IPS-NIHi7 (cell line): ENCODE measurements at regions not wholly inside any gene's neighbourhood (a gene's known extent, or its start where the extent isn't known, plus 50 kb on each side); places are given as distances from the start of the nearest gene placed in this dataset.
"Not testable (repeated sequence)": the region's sequence is repeated elsewhere in the genome, so short reads cannot be mapped to it uniquely, and the experiment has no call there.

Source experiments
- DNase-seq: peaks from one replicate; pipeline ENCODE4 v3.0.0; 2012; ENCODE audit warnings: mixed read lengths; ENCODE audit errors: extremely low spot score

DNA sequence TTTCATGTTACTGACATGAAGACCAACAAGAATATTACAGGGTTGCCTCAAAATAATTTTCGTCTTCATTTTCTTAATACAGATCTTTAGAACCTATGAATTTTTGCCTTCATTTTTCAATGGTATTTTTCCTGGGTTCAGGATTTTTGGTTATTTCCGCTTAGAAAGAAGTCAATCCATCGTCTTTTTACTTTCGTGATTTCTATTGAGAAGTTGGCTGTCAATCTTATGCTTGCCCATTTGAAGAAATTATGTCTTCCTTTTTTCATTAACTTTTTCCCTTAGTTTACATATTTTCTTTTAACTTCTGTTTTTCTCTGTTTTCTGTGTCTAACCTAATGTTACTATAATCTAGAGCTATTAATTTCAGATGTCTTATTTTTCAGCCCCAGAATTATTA lies 868.9 kb upstream of the SLC10A2 start:
- no peak for DNase-seq

- no peak for DNase-seq
Measured at GRCh38 chr13:103931885-103932284, 865.7 kb upstream of the SLC10A2 start.

GRCh38 chr13:103931331-103931845 lies 865.2 kb upstream of the SLC10A2 start:
- DNase-seq = no peak

DNA sequence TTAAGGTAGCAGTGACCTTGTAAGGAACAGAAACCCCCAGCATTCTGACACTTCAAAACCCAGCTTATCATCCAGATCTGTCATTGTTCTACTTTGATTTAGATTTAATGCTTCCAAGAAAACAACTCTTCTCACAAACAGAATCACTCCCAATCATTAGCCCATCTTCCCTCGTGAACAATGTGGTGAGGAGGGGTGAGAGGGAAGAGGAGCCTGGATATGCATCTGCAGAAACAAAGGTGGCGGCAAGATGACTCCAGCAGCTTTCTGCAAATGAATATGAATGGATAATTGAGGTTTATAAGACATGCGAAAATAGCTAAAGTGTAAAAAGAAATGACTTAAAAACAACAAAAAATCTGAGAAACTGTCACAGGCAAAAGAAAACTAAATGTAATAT lies 859.9 kb upstream of the SLC10A2 start:
- no peak for DNase-seq

DNA sequence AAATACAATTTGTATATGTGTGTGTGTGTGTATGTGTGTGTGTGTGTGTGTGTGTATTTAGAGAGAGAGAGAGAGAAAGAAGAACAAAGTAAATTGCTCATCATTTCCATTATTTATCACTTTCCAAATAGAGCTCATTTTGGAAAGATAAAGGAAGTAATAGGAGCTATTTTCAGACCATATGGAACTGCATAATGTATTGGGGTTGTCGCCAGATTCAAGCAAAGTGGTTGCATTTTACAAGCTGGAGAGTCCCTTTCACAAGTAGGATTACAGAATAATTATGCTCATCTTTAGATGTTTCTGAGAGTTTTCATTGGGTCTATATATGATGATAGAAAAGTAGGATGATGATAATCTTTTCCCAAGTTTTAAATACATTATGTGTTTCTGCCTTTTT lies 842.7 kb upstream of the SLC10A2 start:
- no peak for DNase-seq

GRCh38 chr13:103908274-103908673 lies 842.1 kb upstream of the SLC10A2 start:
- DNase-seq = no peak

- no peak for DNase-seq
Measured at GRCh38 chr13:103903790-103904189, 837.6 kb upstream of the SLC10A2 start.

GRCh38 chr13:103898481-103898880 lies 832.3 kb upstream of the SLC10A2 start:
- DNase-seq = peak; percentile 8

GRCh38 chr13:103895835-103896531 lies 829.8 kb upstream of the SLC10A2 start:
- no peak for DNase-seq

- no peak for DNase-seq
Measured at GRCh38 chr13:103894626-103895025, 828.4 kb upstream of the SLC10A2 start.

GRCh38 chr13:103884101-103884723 lies 818.0 kb upstream of the SLC10A2 start:
- DNase-seq = no peak

DNA sequence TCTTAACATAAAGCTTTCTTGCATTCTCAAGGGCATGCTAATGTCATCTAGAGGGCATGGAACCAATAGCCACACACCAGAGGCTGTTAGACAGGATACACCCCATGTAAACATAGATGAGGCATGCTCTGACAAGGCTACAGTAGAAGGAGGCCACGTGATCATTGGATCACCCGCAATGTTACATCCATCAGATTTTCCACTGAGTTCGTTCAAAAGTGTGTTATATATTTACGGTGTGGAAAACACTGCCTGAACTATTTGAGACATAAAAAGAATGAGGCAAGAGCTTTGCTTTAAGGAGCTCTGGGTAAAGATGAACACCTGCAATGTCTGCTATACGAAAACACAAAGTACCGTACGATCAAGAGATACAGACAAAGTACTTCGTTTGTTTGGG lies 817.5 kb upstream of the SLC10A2 start:
- DNase-seq = no peak

DNA sequence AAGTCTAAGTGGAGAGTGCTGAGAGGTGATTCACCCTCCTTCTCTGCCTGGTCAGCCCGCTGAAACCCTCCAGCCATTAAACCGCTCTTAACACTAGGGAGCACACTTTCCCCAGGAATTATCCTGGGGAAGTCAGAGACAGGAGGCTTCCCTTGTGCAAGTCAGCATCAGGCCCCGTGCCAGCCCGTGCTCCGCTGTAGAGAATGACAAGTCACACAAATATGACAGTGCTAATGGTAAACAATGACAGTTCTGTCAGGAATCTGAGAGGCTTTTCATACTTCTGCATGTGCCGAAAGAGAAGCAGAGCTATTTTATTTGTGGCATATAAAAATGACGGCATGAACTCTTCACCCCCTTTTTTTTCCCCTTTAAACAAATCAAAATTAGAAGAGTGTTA lies 816.9 kb upstream of the SLC10A2 start:
- DNase-seq = peak; percentile 77

DNA sequence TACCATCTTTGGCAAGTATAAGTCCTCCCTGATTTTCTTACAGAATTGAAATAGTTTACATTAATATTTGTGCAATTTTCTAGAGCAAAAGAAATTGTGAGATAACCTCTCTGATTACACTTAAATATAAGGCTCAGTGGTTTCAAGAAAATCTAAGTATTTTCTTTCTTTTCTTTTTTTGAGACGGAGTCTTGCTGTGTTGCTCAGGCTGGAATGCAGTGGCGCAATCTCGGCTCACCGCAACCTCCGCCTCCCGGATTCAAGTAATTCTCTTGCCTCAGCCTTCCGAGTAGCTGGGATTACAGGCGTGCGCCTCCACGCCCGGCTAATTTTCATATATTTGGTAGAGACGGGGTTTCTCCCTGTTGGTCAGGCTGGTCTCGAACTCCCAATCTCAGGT lies 813.9 kb upstream of the SLC10A2 start:
- DNase-seq = not testable (repeated sequence)

GRCh38 chr13:103878891-103879605 lies 812.8 kb upstream of the SLC10A2 start:
- DNase-seq = no peak

- no peak for DNase-seq
Measured at GRCh38 chr13:103876571-103876970, 810.4 kb upstream of the SLC10A2 start.

- no peak for DNase-seq
Measured at GRCh38 chr13:103873725-103874124, 807.5 kb upstream of the SLC10A2 start.

GRCh38 chr13:103866048-103866447 lies 799.8 kb upstream of the SLC10A2 start:
- DNase-seq = no peak

DNA sequence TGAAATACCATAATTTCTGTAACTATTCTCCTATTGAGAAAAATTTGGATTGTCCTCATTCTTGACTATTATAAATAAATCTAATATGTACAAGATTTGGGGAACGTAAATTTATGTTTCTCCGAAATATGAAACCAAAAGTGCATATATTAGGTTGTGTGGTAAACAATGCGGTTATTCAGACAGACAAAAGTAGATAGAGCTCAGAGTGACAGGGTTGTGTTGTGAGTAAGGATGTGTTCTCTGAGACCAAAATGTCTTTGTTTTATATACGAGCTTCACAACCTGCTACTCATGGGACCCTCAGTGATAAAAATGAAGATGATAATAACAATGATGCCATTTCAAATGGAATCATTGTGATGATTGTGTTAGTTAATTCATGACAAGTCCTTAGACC lies 796.3 kb upstream of the SLC10A2 start:
- DNase-seq = no peak

- DNase-seq = no peak
Measured at GRCh38 chr13:103859952-103860351, 793.7 kb upstream of the SLC10A2 start.

DNA sequence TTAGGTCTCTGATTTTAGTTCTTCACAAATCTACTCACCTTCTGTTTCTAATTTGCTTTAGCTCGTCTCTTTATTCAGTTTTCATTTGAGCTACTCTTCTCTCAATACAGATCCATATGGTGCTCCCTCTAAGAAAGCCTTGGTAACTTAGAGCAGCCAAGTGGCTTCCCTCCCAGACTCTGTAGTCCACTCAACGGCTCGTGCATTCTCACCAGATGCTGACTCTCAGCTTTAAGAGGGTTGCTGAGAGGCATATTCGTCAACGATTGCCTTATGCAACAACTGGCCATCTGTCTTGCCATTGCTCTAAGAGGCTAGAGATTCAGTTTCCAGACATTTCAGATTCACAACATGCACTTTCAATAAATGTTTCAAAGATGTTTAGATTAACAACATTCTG lies 785.8 kb upstream of the SLC10A2 start:
- no peak for DNase-seq

DNA sequence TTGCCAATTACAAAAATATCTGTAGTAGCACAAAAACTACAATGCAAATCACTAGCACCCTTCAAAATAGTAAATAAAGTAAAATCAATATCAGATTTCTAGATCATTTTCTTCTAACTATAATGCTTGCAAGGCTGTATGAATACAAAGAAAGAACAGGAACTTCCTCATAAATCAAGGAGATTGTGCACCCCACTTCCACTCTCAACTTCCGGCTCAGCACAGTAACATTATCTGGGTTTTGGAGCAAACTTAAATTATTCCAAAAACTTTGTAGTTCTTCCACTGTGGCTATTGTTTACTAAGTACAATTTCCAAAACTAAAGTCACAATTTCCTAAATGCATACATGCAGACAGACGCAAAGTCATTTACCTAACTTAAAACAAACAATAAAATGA lies 778.3 kb upstream of the SLC10A2 start:
- DNase-seq = no peak

DNA sequence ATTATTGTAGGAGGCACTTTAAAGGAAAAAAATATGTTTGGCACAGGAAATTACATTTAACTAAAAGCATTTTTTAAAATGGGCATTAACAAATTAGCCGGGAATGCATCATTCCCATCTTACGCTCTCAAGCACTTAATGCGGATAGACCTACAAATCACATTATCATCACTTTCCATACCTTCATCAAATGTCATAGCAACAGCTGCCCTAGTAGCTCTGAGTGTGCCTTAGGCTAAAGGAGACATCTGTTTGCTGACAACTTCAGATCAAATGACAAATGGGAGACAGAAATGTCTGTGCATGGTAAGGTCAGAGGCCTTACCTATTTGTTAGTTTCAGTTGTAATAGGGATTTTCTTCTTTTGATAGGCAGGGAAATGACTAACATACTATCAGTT lies 773.2 kb upstream of the SLC10A2 start:
- no peak for DNase-seq
